ENCODE measurements at regions not wholly inside any gene's neighbourhood (a gene's known extent, or its start where the extent isn't known, plus 50 kb on each side); places are given as distances from the start of the nearest gene placed in this dataset.

DNA sequence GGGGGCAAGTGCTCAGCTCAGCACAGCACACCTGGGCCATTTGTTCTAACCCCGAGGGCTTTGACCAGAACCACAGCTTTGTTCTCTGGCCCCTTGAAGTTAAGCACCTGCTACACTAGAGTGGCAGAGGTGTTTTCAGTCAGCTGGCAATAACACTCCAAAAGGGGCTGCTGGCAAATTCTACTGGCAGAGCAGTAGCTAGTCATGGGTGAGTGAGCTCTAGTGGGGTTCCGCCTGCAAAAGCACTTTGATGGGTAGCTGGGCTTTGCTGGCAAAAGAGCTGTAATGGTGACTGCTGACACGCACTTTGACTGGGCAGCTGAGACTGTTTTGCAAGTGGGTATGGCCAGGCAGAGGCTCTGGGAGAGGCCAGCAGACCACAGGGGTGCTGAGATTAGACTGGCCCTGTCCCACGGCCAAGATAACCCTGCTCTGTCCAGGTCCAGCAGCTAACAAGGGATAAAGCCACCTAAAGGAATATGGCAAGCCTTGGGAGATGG is 65.2 kb upstream of the TENT5D start:
- WGBS, 2 experiments (ENCODE audit: insufficient coverage in 1 of 2, insufficient read length in 1 of 2): 78% methylated on average over 4 of the region's 4 CpGs; no CpG with 5 or more reads in 1 of the 2 experiments
- H3K27ac ChIP-seq (ENCODE audit: low read depth, low read length): no peak overlapping the region
- Mint-ChIP-seq H3K9me3 (peaks cover 82% of the 10 kb centered on the region), H3K27ac (no peak overlapping the region), H3K4me3 (no peak overlapping the region), H3K4me1 (no peaks in the 10 kb centered on the region), H3K36me3 (ENCODE audit: low read depth) (no peaks in the 10 kb centered on the region), H3K27me3 (ENCODE audit: insufficient read depth) (no peaks in the 10 kb centered on the region)
- no peaks in the 10 kb centered on the region for H3K9me3 ChIP-seq (ENCODE audit: control insufficient read depth, low read length)
- no peak for DNase-seq
- TF ChIP-seq, protein P1, sequence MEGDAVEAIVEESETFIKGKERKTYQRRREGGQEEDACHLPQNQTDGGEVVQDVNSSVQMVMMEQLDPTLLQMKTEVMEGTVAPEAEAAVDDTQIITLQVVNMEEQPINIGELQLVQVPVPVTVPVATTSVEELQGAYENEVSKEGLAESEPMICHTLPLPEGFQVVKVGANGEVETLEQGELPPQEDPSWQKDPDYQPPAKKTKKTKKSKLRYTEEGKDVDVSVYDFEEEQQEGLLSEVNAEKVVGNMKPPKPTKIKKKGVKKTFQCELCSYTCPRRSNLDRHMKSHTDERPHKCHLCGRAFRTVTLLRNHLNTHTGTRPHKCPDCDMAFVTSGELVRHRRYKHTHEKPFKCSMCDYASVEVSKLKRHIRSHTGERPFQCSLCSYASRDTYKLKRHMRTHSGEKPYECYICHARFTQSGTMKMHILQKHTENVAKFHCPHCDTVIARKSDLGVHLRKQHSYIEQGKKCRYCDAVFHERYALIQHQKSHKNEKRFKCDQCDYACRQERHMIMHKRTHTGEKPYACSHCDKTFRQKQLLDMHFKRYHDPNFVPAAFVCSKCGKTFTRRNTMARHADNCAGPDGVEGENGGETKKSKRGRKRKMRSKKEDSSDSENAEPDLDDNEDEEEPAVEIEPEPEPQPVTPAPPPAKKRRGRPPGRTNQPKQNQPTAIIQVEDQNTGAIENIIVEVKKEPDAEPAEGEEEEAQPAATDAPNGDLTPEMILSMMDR (conservative IDR thresholded peaks at IDR 0.05): no peak
- H3K4me1 ChIP-seq (ENCODE audit: control insufficient read depth, insufficient read depth, low read length): no peaks in the 10 kb centered on the region
- no peak overlapping the region for H3K4me3 ChIP-seq (ENCODE audit: low read length)
- H3K9ac ChIP-seq (ENCODE audit: extremely low read depth, low read length, poor library complexity, severe bottlenecking): no peak overlapping the region
- no peaks in the 10 kb centered on the region for H3K36me3 ChIP-seq (ENCODE audit: control insufficient read depth, insufficient read depth, low read length)
- no peaks in the 10 kb centered on the region for H3K27me3 ChIP-seq (ENCODE audit: control insufficient read depth, insufficient read depth, low read length, poor library complexity, severe bottlenecking)
